Smooth muscle cell (in vitro differentiated cells): ENCODE measurements at regions not wholly inside any gene's neighbourhood (a gene's known extent, or its start where the extent isn't known, plus 50 kb on each side); places are given as distances from the start of the nearest gene placed in this dataset.

ENCODE experiments used
- DNase-seq: peaks from one replicate; lab custom pipeline; 2025; ENCODE audit not compliant: unreplicated experiment; lab: John Stamatoyannopoulos, UW
- H2AFZ ChIP-seq: fragments of 200-600 bp; sonication (generic); 2 replicates; pipeline ENCODE4 v1.6.0; 2016; ENCODE audit warnings: antibody characterized with exemption, low read depth, mild to moderate bottlenecking
- H3F3A ChIP-seq: fragments of 200-600 bp; sonication (generic); 2 replicates; pipeline ENCODE4 v1.6.0; 2017; ENCODE audit warnings: antibody characterized with exemption, low read depth
- H3K27ac ChIP-seq: fragments of 200-600 bp; sonication (generic); 2 replicates; pipeline ENCODE4 v1.5.1; 2016; ENCODE audit warnings: low read depth, mild to moderate bottlenecking
- H3K27me3 ChIP-seq: fragments of 200-600 bp; sonication (generic); 2 replicates; pipeline ENCODE4 v1.6.1; 2016; ENCODE audit warnings: low read depth, mild to moderate bottlenecking
- H3K36me3 ChIP-seq: fragments of 200-600 bp; sonication (generic); 2 replicates; pipeline ENCODE4 v1.5.1; 2016; ENCODE audit warnings: low read depth
- H3K4me1 ChIP-seq: fragments of 200-600 bp; sonication (generic); 2 replicates; pipeline ENCODE4 v1.5.1; 2016; ENCODE audit warnings: low read depth
- H3K4me2 ChIP-seq: fragments of 200-600 bp; sonication (generic); 2 replicates; pipeline ENCODE4 v1.6.0; 2016; ENCODE audit warnings: mild to moderate bottlenecking
- H3K4me3 ChIP-seq: fragments of 200-600 bp; sonication (generic); 2 replicates; pipeline ENCODE4 v1.5.1; 2016; ENCODE audit warnings: mild to moderate bottlenecking
- H3K79me2 ChIP-seq: fragments of 200-600 bp; sonication (generic); 2 replicates; pipeline ENCODE4 v1.6.0; 2016; ENCODE audit warnings: low read depth, mild to moderate bottlenecking
- H3K9ac ChIP-seq: fragments of 200-600 bp; sonication (generic); 2 replicates; pipeline ENCODE4 v1.6.0; 2016; ENCODE audit warnings: low read depth
- H3K9me3 ChIP-seq: fragments of 200-600 bp; sonication (generic); replicated peaks from 2 replicates; pipeline ENCODE4 v1.5.1; 2016; ENCODE audit warnings: low read depth
- H4K20me1 ChIP-seq: fragments of 200-600 bp; sonication (generic); 2 replicates; pipeline ENCODE4 v1.6.0; 2016; ENCODE audit warnings: low read depth
- WGBS: methylation state at CpG from one replicate; pipeline ENCODE4 v1.1.7; 2016; ENCODE audit warnings: low lambda C conversion rate; 5-methylcytosine and 5-hydroxymethylcytosine counted together
- TF ChIP-seq, protein P1 (sequence below): fragments of 200-600 bp; sonication (generic); IDR thresholded peaks from 2 replicates; pipeline ENCODE4 v1.5.1; 2017; ENCODE audit warnings: borderline replicate concordance, mild to moderate bottlenecking, antibody characterized with exemption; ENCODE audit not compliant: insufficient read depth, poor library complexity, severe bottlenecking

DNA sequence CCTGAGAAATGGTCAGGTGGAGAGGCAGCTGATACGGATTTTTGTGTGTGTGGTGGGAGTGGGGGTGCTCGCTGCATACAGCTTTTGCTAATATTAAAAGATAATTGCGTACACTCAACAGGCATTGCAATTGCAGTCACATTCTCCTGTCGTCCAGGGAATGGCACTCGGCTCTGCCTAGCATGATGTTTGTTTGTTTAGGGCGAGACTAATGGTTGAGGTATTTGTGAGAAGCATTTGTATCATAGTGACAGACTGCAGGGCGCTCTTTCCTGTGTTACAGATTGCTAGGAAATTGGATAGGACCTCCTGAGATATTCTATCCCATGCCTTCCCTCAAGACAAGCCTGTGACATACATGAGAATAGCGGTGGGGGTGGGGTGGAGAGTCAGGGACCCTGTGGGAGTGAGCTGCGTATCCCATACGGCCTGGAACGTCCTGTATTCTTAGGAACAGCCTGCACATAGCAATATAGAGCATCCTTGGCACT is 207.4 kb downstream of the SOX4 start:
- WGBS, result 51% methylated on average over 11 of the region's 11 CpGs
- H3K9me3 ChIP-seq, result no peaks in the 10 kb centered on the region
- peak overlapping the region; percentile 35 for H3K27ac ChIP-seq
- DNase-seq, result no peak
- H3F3A ChIP-seq, result no peaks in the 10 kb centered on the region
- TF ChIP-seq, protein P1, sequence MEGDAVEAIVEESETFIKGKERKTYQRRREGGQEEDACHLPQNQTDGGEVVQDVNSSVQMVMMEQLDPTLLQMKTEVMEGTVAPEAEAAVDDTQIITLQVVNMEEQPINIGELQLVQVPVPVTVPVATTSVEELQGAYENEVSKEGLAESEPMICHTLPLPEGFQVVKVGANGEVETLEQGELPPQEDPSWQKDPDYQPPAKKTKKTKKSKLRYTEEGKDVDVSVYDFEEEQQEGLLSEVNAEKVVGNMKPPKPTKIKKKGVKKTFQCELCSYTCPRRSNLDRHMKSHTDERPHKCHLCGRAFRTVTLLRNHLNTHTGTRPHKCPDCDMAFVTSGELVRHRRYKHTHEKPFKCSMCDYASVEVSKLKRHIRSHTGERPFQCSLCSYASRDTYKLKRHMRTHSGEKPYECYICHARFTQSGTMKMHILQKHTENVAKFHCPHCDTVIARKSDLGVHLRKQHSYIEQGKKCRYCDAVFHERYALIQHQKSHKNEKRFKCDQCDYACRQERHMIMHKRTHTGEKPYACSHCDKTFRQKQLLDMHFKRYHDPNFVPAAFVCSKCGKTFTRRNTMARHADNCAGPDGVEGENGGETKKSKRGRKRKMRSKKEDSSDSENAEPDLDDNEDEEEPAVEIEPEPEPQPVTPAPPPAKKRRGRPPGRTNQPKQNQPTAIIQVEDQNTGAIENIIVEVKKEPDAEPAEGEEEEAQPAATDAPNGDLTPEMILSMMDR, result no peak
- H3K9ac ChIP-seq, result no peak overlapping the region
- peaks cover 6% of the 10 kb centered on the region for H4K20me1 ChIP-seq
- no peaks in the 10 kb centered on the region for H3K36me3 ChIP-seq
- H3K27me3 ChIP-seq, result no peaks in the 10 kb centered on the region
- H3K4me1 ChIP-seq, result peaks cover 13% of the 10 kb centered on the region
- no peak overlapping the region for H2AFZ ChIP-seq
- H3K4me2 ChIP-seq, result peak overlapping the region; percentile 61
- H3K4me3 ChIP-seq, result no peak overlapping the region
- no peaks in the 10 kb centered on the region for H3K79me2 ChIP-seq

DNA sequence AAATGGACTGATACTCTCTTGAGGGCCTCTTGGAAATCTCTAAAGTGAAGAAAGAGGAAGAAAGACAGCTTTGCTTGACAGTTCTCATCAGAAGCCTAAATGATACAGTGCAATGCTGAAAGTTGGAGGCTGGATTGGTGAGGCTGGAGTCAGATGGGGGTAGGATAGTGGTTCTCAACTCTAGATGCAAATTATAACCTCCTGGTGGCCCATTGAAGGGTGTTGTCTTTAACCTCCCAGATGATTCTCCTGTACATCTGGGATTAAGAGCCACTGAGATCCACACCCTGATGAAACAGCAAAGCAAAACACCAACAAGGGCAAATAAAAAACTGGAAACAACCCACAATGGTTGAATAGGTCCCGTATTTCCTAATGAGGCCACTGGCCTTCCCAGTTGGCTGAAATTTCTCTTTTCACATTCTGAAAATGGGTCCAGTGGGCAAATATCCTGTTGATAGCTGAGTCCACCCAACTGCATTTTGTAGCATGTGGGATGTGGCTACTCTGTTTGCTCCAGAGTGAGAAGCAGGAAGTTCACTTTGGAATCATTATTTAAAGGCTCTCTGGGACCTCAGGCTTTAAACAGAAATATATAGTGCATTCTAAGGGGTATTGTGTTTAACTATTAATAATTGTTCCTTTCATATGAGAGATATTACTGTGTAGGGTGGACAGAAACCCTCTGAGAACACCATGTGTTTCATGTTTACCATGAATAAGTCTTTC is 208.1 kb downstream of the SOX4 start:
- DNase-seq, result no peak
- H4K20me1 ChIP-seq, result peaks cover 6% of the 10 kb centered on the region
- TF ChIP-seq, protein P1, result no peak
- H3K27ac ChIP-seq, result peak overlapping the region; percentile 35
- no peaks in the 10 kb centered on the region for H3K79me2 ChIP-seq
- no peaks in the 10 kb centered on the region for H3K9me3 ChIP-seq
- peak overlapping the region; percentile 61 for H3K4me2 ChIP-seq
- H3K9ac ChIP-seq, result no peak overlapping the region
- H3K4me3 ChIP-seq, result no peak overlapping the region
- H3K27me3 ChIP-seq, result no peaks in the 10 kb centered on the region
- 96% methylated on average over 1 of the region's 1 CpG for WGBS
- H3K4me1 ChIP-seq, result peaks cover 13% of the 10 kb centered on the region
- H3F3A ChIP-seq, result no peaks in the 10 kb centered on the region
- no peaks in the 10 kb centered on the region for H3K36me3 ChIP-seq
- no peak overlapping the region for H2AFZ ChIP-seq

DNA sequence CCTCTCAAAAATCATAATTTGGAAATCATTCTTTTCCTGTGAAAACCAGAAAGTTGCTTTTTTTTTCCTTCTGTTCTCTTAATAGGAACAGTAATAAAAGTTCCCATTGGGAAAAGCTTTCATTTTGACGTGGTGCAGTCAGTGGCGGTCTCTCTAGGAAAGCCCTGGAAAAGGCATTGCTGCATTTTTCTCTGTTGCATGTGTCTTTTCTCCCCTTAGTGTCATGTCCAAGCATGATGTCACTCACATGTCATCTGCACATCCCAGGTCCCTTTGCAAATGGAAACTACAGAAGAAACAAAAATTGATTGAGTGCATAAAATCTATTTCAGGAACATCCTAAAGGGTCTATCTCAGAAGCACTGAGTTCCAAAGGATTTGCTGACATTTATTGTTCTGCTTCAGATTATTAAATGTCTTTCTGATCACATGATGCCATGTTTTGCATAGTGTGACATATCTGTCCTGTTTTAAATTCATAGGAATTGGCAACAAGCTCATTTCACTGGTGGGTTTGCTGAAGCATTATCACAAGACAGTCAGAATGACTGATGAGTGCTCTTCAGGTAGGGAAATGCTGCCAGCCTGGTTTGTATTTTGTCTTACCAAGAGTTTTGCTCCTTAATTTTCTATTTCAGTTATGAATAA is 208.7 kb downstream of the SOX4 start:
- no peaks in the 10 kb centered on the region for H3F3A ChIP-seq
- no peaks in the 10 kb centered on the region for H3K79me2 ChIP-seq
- no peak overlapping the region for H3K4me3 ChIP-seq
- H3K9ac ChIP-seq, result no peak overlapping the region
- no peak overlapping the region for H3K27ac ChIP-seq
- no peaks in the 10 kb centered on the region for H3K9me3 ChIP-seq
- H3K36me3 ChIP-seq, result no peaks in the 10 kb centered on the region
- TF ChIP-seq, protein P1, result no peak
- no peak overlapping the region for H2AFZ ChIP-seq
- WGBS, result 89% methylated on average over 2 of the region's 2 CpGs
- peaks cover 13% of the 10 kb centered on the region for H3K4me1 ChIP-seq
- no peak for DNase-seq
- no peak overlapping the region for H3K4me2 ChIP-seq
- H3K27me3 ChIP-seq, result no peaks in the 10 kb centered on the region
- peaks cover 6% of the 10 kb centered on the region for H4K20me1 ChIP-seq
